ENCODE measurements at regions not wholly inside any gene's neighbourhood (a gene's known extent, or its start where the extent isn't known, plus 50 kb on each side); places are given as distances from the start of the nearest gene placed in this dataset.

DNA sequence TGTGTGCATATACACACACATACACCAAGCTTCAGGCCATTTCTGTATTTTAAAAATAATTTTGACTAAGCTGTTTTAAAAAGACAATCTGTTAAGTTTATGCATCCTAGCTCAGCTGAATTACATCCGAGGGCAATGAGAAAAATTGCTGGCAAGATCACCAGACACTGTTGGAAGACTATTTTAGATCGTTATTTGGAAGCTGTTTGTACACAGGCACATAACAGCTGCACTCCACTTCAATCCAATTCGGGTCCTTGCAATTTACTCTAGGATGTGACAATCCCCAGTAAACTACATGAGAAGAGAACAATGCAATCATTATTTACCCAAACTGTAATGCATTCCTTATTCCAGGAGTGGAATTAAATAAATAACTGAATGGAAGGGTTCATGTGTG is 79.3 kb upstream of the RASA1 start:
- TF ChIP-seq POLR2A (IDR thresholded peaks at IDR 0.05) = no peak
- TF ChIP-seq, protein P1, sequence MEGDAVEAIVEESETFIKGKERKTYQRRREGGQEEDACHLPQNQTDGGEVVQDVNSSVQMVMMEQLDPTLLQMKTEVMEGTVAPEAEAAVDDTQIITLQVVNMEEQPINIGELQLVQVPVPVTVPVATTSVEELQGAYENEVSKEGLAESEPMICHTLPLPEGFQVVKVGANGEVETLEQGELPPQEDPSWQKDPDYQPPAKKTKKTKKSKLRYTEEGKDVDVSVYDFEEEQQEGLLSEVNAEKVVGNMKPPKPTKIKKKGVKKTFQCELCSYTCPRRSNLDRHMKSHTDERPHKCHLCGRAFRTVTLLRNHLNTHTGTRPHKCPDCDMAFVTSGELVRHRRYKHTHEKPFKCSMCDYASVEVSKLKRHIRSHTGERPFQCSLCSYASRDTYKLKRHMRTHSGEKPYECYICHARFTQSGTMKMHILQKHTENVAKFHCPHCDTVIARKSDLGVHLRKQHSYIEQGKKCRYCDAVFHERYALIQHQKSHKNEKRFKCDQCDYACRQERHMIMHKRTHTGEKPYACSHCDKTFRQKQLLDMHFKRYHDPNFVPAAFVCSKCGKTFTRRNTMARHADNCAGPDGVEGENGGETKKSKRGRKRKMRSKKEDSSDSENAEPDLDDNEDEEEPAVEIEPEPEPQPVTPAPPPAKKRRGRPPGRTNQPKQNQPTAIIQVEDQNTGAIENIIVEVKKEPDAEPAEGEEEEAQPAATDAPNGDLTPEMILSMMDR (IDR thresholded peaks at IDR 0.05) = no peak
- no peak for TF ChIP-seq POLR2AphosphoS5 (IDR thresholded peaks at IDR 0.05)
- no peak for TF ChIP-seq EP300 (IDR thresholded peaks at IDR 0.05)
